HCT116 (cell line): ENCODE measurements at regions not wholly inside any gene's neighbourhood (a gene's known extent, or its start where the extent isn't known, plus 50 kb on each side); places are given as distances from the start of the nearest gene placed in this dataset.

Source experiments
- ATAC-seq: fragments of 200-7000 bp; cut with Tn5 transposase; 2 replicates; pipeline ENCODE4 v1.9.1; 2020; ENCODE audit warnings: mild to moderate bottlenecking, moderate library complexity
- BruUV-seq: library from RNA; stranded (reverse); fragments of 400-500 nt; replicated peaks from 2 replicates; lab custom pipeline; 2021; lab: Mats Ljungman, UMichigan
- CTCF ChIA-PET: fragments of 300-600 bp; sonication (Branson Sonifier 250); formaldehyde crosslinking; loops from one replicate; lab custom pipeline; 2021; ENCODE audit warnings: antibody characterized with exemption; lab: Charles Lee
- POLR2A ChIA-PET: fragments of 300-600, 350-600 bp; sonication (Branson Sonifier 250); formaldehyde crosslinking; loops from one replicate; lab custom pipeline; 2021; ENCODE audit warnings: antibody characterized with exemption; lab: Charles Lee
- RAD21 ChIA-PET, 2 experiments: fragments of 300-600 bp; sonication (Branson Sonifier 250); formaldehyde crosslinking; loops; one replicate each; lab custom pipeline; 2023; ENCODE audit warnings: low total read pairs in 2 of 2; ENCODE audit not compliant: uncharacterized antibody in 2 of 2, unreplicated experiment in 2 of 2, low non-redundant PET in 1 of 2; lab: Charles Lee
- DNase-seq: peaks from one replicate; pipeline ENCODE4 v3.0.0-alpha.2; 2010; ENCODE audit warnings: low read depth, low spot score
- H2AFZ ChIP-seq: fragments of 200-600 bp; shearing (Covaris generic), sonication (generic); 2 replicates; pipeline ENCODE4 v1.6.1; 2017; ENCODE audit warnings: low read depth, mixed run types, mixed read lengths, antibody characterized with exemption, low read length; ENCODE audit not compliant: poor library complexity, severe bottlenecking
- H3K27ac ChIP-seq: 2 replicates; pipeline ENCODE4 v1.5.1; 2012; ENCODE audit warnings: low read depth, low read length
- H3K27me3 ChIP-seq: fragments of 200-600 bp; sonication (generic); 2 replicates; pipeline ENCODE4 v1.6.1; 2016; ENCODE audit warnings: mixed run types, low read length, mixed read lengths; ENCODE audit not compliant: insufficient read depth
- H3K36me3 ChIP-seq, 2 experiments: fragments of 200-500 bp in 1 of 2; fragments of 200-600 bp in 1 of 2; sonication (Bioruptor generic) in 1 of 2; sonication (generic) in 1 of 2; 2 replicates each; pipeline versions ENCODE4 v1.5.1 to v1.6.1; 2014 to 2016; ENCODE audit warnings: low read length in 2 of 2, inconsistent platforms in 1 of 2, mixed read lengths in 1 of 2, mixed run types in 1 of 2; ENCODE audit not compliant: insufficient read depth in 2 of 2, control insufficient read depth in 1 of 2
- H3K4me1 ChIP-seq, 2 experiments: fragments of 200-600 bp in 1 of 2; sonication (generic) in 1 of 2; 2 replicates each; pipeline versions ENCODE4 v1.5.1 to v1.6.1; 2012 to 2017; ENCODE audit warnings: low read length in 2 of 2, inconsistent platforms in 1 of 2, mild to moderate bottlenecking in 1 of 2, mixed read lengths in 1 of 2, mixed run types in 1 of 2, moderate library complexity in 1 of 2; ENCODE audit not compliant: insufficient read depth in 2 of 2, control insufficient read depth in 1 of 2
- H3K4me2 ChIP-seq: fragments of 200-600 bp; sonication (generic); 2 replicates; pipeline ENCODE4 v1.6.1; 2017; ENCODE audit warnings: mixed run types, low read length, mixed read lengths
- H3K4me3 ChIP-seq, 2 experiments: fragments of 200-600 bp in 1 of 2; sonication (generic) in 1 of 2; replicated peaks in 1 of 2; 2 replicates each; pipeline ENCODE4 v1.5.1; 2011 to 2016; ENCODE audit warnings: low read length in 2 of 2, control low read depth in 1 of 2, low read depth in 1 of 2, mild to moderate bottlenecking in 1 of 2, mixed read lengths in 1 of 2, mixed run types in 1 of 2
- H3K79me2 ChIP-seq: fragments of 200-600 bp; sonication (generic); 2 replicates; pipeline ENCODE4 v1.6.1; 2017; ENCODE audit warnings: mild to moderate bottlenecking, mixed run types, low read length, moderate library complexity, mixed read lengths; ENCODE audit not compliant: insufficient read depth
- H3K9ac ChIP-seq: fragments of 200-600 bp; sonication (generic); 2 replicates; pipeline ENCODE4 v1.6.1; 2016; ENCODE audit warnings: low read length, mixed read lengths
- H3K9me2 ChIP-seq: fragments of 200-600 bp; sonication (generic), shearing (Covaris generic); 2 replicates; pipeline ENCODE4 v1.6.1; 2017; ENCODE audit warnings: mixed run types, mild to moderate bottlenecking, moderate library complexity; ENCODE audit not compliant: insufficient read depth
- H3K9me3 ChIP-seq, 2 experiments: fragments of 200-500 bp in 1 of 2; fragments of 200-600 bp in 1 of 2; sonication (Bioruptor generic) in 1 of 2; sonication (generic) in 1 of 2; 2 replicates each; pipeline ENCODE4 v1.6.1; 2014 to 2017; ENCODE audit warnings: low read length in 2 of 2, mixed read lengths in 2 of 2, inconsistent platforms in 1 of 2, low read depth in 1 of 2, mild to moderate bottlenecking in 1 of 2, mixed run types in 1 of 2, moderate library complexity in 1 of 2; ENCODE audit not compliant: control insufficient read depth in 1 of 2, insufficient read depth in 1 of 2
- H4K20me1 ChIP-seq: fragments of 200-600 bp; sonication (generic), shearing (Covaris generic); 2 replicates; pipeline ENCODE4 v1.6.1; 2017; ENCODE audit warnings: mixed run types, mild to moderate bottlenecking, moderate library complexity; ENCODE audit not compliant: insufficient read depth
- CEBPB ChIP-seq: IDR thresholded peaks from 2 replicates; pipeline ENCODE4 v1.6.1; 2012; ENCODE audit warnings: low read depth
- EZH2phosphoT487 ChIP-seq: fragments of 200-600 bp; IDR thresholded peaks from 2 replicates; pipeline ENCODE4 v1.6.1; 2018; ENCODE audit warnings: antibody characterized with exemption, borderline replicate concordance
- JUND ChIP-seq: IDR thresholded peaks from 2 replicates; pipeline ENCODE4 v1.6.1; 2012
- REST ChIP-seq: IDR thresholded peaks from 2 replicates; pipeline ENCODE4 v1.6.1; 2012; ENCODE audit warnings: low read depth
- SP1 ChIP-seq: IDR thresholded peaks from 2 replicates; pipeline ENCODE4 v1.6.1; 2012; ENCODE audit warnings: low read depth
- TCF7L2 ChIP-seq: IDR thresholded peaks from 2 replicates; pipeline ENCODE4 v1.7.0; 2011; ENCODE audit warnings: borderline replicate concordance, inconsistent platforms; ENCODE audit not compliant: insufficient read depth, insufficient read length; ENCODE audit errors: extremely low read depth
- ZBTB33 ChIP-seq: IDR thresholded peaks from 2 replicates; pipeline ENCODE4 v1.6.1; 2011; ENCODE audit warnings: mild to moderate bottlenecking, low read length, moderate library complexity; ENCODE audit not compliant: insufficient replicate concordance; ENCODE audit errors: extremely low read depth
- ZFX ChIP-seq: fragments of 450-650 bp; IDR thresholded peaks from 2 replicates; pipeline ENCODE4 v1.6.1; 2017
- intact Hi-C: fragments of 100-400 bp; cut with micrococcal nuclease; formaldehyde crosslinking; loops from 2 replicates; pipeline ENCODE4 v1.10.0; 2022
- TF ChIP-seq, protein P1 (sequence below): IDR thresholded peaks from 2 replicates; pipeline ENCODE4 v1.6.1; 2012

- DNase-seq = no peak
- ChIA-PET CTCF (no interaction called here), POLR2A (no interaction called here)
- Histone ChIP-seq H3K4me1 (no peaks in the 10 kb centered on the region), H3K27me3 (no peaks in the 10 kb centered on the region), H3K79me2 (no peaks in the 10 kb centered on the region), H3K9me3 (no peaks in the 10 kb centered on the region), H3K27ac (no peak overlapping the region), H3K9me2 (no peaks in the 10 kb centered on the region), H3K4me2 (no peak overlapping the region), H4K20me1 (no peaks in the 10 kb centered on the region)
- no TSS peak for BruUV-seq
- intact Hi-C loops = no loop called here
- TF ChIP-seq, protein P1, sequence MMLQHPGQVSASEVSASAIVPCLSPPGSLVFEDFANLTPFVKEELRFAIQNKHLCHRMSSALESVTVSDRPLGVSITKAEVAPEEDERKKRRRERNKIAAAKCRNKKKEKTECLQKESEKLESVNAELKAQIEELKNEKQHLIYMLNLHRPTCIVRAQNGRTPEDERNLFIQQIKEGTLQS = no peak
- no peak for TF ChIP-seq SP1
- no peak for TF ChIP-seq ZFX
- no peak for TF ChIP-seq CEBPB
- no peak for TF ChIP-seq REST
- TF ChIP-seq EZH2phosphoT487 = no peak
- no peak for TF ChIP-seq JUND
- no peak for TF ChIP-seq TCF7L2
- no peak for TF ChIP-seq ZBTB33
- TF ChIP-seq, all 23 proteins: peak for 0
- Histone ChIP-seq H3K4me3 (no peak overlapping the region), H3K36me3 (no peaks in the 10 kb centered on the region), H2AFZ (no peak overlapping the region), H3K9ac (no peak overlapping the region)
- RAD21 ChIA-PET = no interaction called here
- ATAC-seq = no peak
Observed at GRCh38 chr1:191065346-191065745, 587.7 kb upstream of the BRINP3 start.
